K562 (cell line): ENCODE measurements at regions not wholly inside any gene's neighbourhood (a gene's known extent, or its start where the extent isn't known, plus 50 kb on each side); places are given as distances from the start of the nearest gene placed in this dataset.

Experiments
- ATAC-seq: fragments of 200-7000 bp; cut with Tn5 transposase; 3 replicates; pipeline ENCODE4 v1.9.1; 2020; ENCODE audit warnings: moderate library complexity
- BruUV-seq: library from RNA; stranded (reverse); fragments of 400-500 nt; replicated peaks from 2 replicates; lab custom pipeline; 2021; lab: Mats Ljungman, UMichigan
- CTCF ChIA-PET: fragments of 300-600 bp; formaldehyde crosslinking; extraction: SDS; loops from one replicate; lab custom pipeline; 2021; ENCODE audit warnings: low intra/inter-chr PET ratio; lab: Yijun Ruan, JAX
- POLR2A ChIA-PET: fragments of 300-600, 350-650 bp; sonication (Branson Sonifier 250); formaldehyde crosslinking; extraction: SDS; loops from one replicate; lab custom pipeline; 2021; ENCODE audit warnings: antibody characterized with exemption, inconsistent platforms; lab: Yijun Ruan, JAX
- DNase-seq, 4 experiments: peaks; one replicate each; pipeline versions ENCODE4 v3.0.0 to v3.0.0-alpha.2; 2011 to 2018; ENCODE audit warnings: low spot score in 3 of 4, mixed read lengths in 3 of 4; ENCODE audit errors: extremely low read depth in 1 of 4
- FAIRE-seq: peaks from 2 replicates; lab custom pipeline; 2011; peaks lifted over from hg19 to GRCh38; lab: Jason Lieb, UNC
- H2AFZ ChIP-seq: 2 replicates; pipeline ENCODE4 v1.6.0; 2011; ENCODE audit warnings: low read depth, low read length, control low read depth, inconsistent platforms
- H3K27ac ChIP-seq: fragments of 200-600 bp; 3 replicates; pipeline ENCODE4 v1.8.0; 2011; ENCODE audit warnings: low read depth, mild to moderate bottlenecking, control low read depth, inconsistent platforms, low read length, moderate library complexity, mixed read lengths; ENCODE audit errors: extremely low read depth
- H3K27me3 ChIP-seq, 2 experiments: fragments of 300-600 bp in 1 of 2; 2 replicates in 1 of 2; 3 replicates in 1 of 2; pipeline versions ENCODE4 v1.6.0 to v1.8.0; 2011; ENCODE audit warnings: inconsistent platforms in 2 of 2, low read length in 2 of 2, mild to moderate bottlenecking in 1 of 2, mixed read lengths in 1 of 2, moderate library complexity in 1 of 2; ENCODE audit not compliant: control insufficient read depth in 2 of 2, insufficient read depth in 2 of 2
- H3K36me3 ChIP-seq: fragments of 300-600 bp; 3 replicates; pipeline ENCODE4 v1.8.0; 2011; ENCODE audit warnings: mild to moderate bottlenecking, low read length, inconsistent platforms; ENCODE audit not compliant: control insufficient read depth, insufficient read depth
- H3K4me1 ChIP-seq, 2 experiments: fragments of 200-600 bp in 1 of 2; replicated peaks in 1 of 2; 2 replicates in 1 of 2; 3 replicates in 1 of 2; pipeline versions ENCODE4 v1.5.1 to v1.8.0; 2011; ENCODE audit warnings: inconsistent platforms in 2 of 2, low read length in 2 of 2, mild to moderate bottlenecking in 1 of 2, mixed read lengths in 1 of 2, moderate library complexity in 1 of 2; ENCODE audit not compliant: control insufficient read depth in 2 of 2, insufficient read depth in 2 of 2
- H3K4me2 ChIP-seq: 2 replicates; pipeline ENCODE4 v1.6.1; 2011; ENCODE audit warnings: low read length, control low read depth, inconsistent platforms, mixed read lengths; ENCODE audit not compliant: insufficient read depth
- H3K4me3 ChIP-seq: fragments of 200-600 bp; sonication (generic), shearing (Covaris generic); 2 replicates; pipeline ENCODE4 v1.5.1; 2016; ENCODE audit warnings: control low read depth, inconsistent platforms
- H3K79me2 ChIP-seq: fragments of 200-600 bp; 3 replicates; pipeline ENCODE4 v1.8.0; 2011; ENCODE audit warnings: low read length, inconsistent platforms; ENCODE audit not compliant: control insufficient read depth, insufficient read depth
- H3K9ac ChIP-seq, 2 experiments: 2 replicates each; pipeline versions ENCODE4 v1.6.0 to v1.6.1; 2011; ENCODE audit warnings: low read depth in 2 of 2, low read length in 2 of 2, control low read depth in 1 of 2, inconsistent platforms in 1 of 2, mild to moderate bottlenecking in 1 of 2, mixed read lengths in 1 of 2; ENCODE audit not compliant: insufficient read depth in 1 of 2
- H3K9me1 ChIP-seq: one replicate; pipeline ENCODE4 v1.6.0; 2011; ENCODE audit warnings: inconsistent platforms, mild to moderate bottlenecking, low read length, moderate library complexity; ENCODE audit not compliant: control insufficient read depth, insufficient read depth
- H3K9me3 ChIP-seq: replicated peaks from 2 replicates; pipeline ENCODE4 v1.5.1; 2011; ENCODE audit warnings: low read depth, low read length, inconsistent platforms; ENCODE audit not compliant: control insufficient read depth, insufficient read depth
- H4K20me1 ChIP-seq: replicated peaks from 2 replicates; pipeline ENCODE4 v1.6.1; 2011; ENCODE audit warnings: low read length, inconsistent platforms, mixed read lengths; ENCODE audit not compliant: control insufficient read depth, insufficient read depth
- CTCFL ChIP-seq: IDR thresholded peaks from 2 replicates; pipeline ENCODE4 v1.6.1; 2011; ENCODE audit warnings: borderline replicate concordance, low read depth, mild to moderate bottlenecking, moderate library complexity, low read length; ENCODE audit not compliant: insufficient read depth, poor library complexity, severe bottlenecking
- ESRRB ChIP-seq: fragments of 250-450 bp; sonication (Bioruptor Pico); IDR thresholded peaks from 2 replicates; pipeline ENCODE4 v1.5.0; 2020; ENCODE audit warnings: mild to moderate bottlenecking, moderate library complexity, borderline replicate concordance
- FOXM1 ChIP-seq, 2 experiments: fragments of 450-650 bp in 1 of 2; sonication (generic) in 1 of 2; formaldehyde crosslinking in 1 of 2; IDR thresholded peaks; 2 replicates each; pipeline versions ENCODE4 v1.6.1 to v1.9.0; 2017 to 2022; ENCODE audit warnings: low read depth in 2 of 2, mild to moderate bottlenecking in 2 of 2, missing genetic modification reagents in 1 of 2, moderate library complexity in 1 of 2
- TCF7L2 ChIP-seq: fragments of 150-350 bp; IDR thresholded peaks from 2 replicates; pipeline ENCODE4 v1.6.1; 2016; ENCODE audit warnings: low read depth, mild to moderate bottlenecking, low read length, moderate library complexity
- TSHZ1 ChIP-seq: fragments of 250-450 bp; sonication (Bioruptor Pico); IDR thresholded peaks from 2 replicates; pipeline ENCODE4 v1.4.0; 2020; ENCODE audit warnings: mild to moderate bottlenecking, moderate library complexity
- ZNF277 ChIP-seq: fragments of 250-450 bp; sonication (Bioruptor Pico); IDR thresholded peaks from 2 replicates; pipeline ENCODE4 v1.8.0; 2022; ENCODE audit warnings: inconsistent platforms, mild to moderate bottlenecking, moderate library complexity, borderline replicate concordance
- WGBS: fragments of 100-300 bp; shearing (Covaris generic); methylation state at CpG from one replicate; pipeline ENCODE4 v1.1.6; 2016; ENCODE audit warnings: low coverage, mixed read lengths; ENCODE audit not compliant: insufficient coverage; ENCODE audit errors: missing lambda C conversion rate; 5-methylcytosine and 5-hydroxymethylcytosine counted together
- in situ Hi-C: fragments of 300-500 bp; cut with MboI; formaldehyde crosslinking; loops from 4 replicates; pipeline ENCODE4 v1.15.0; 2018; ENCODE audit warnings: inconsistent platforms, mixed read lengths
- intact Hi-C: fragments of 100-400 bp; cut with micrococcal nuclease; formaldehyde crosslinking; loops from 2 replicates; pipeline ENCODE4 v1.14.2; 2022

GRCh38 chr10:52635651-52636050 lies 136.9 kb downstream of the MBL2 start:
- FAIRE-seq (no peak), ATAC-seq (no peak), DNase-seq (no peak)
- H3K9ac ChIP-seq = no peak overlapping the region
- H3K9me1 ChIP-seq = no peaks in the 10 kb centered on the region
- POLR2A ChIA-PET = no interaction called here
- BruUV-seq = no TSS peak
- no peak overlapping the region for H3K27ac ChIP-seq
- H3K27me3 ChIP-seq = no peaks in the 10 kb centered on the region
- WGBS = 4% methylated on average over 1 of the region's 1 CpG
- in situ Hi-C loops (no loop called here), intact Hi-C loops (no loop called here)
- H3K9me3 ChIP-seq = no peaks in the 10 kb centered on the region
- H4K20me1 ChIP-seq = no peaks in the 10 kb centered on the region
- H3K4me3 ChIP-seq = no peak overlapping the region
- H2AFZ ChIP-seq = no peak overlapping the region
- H3K79me2 ChIP-seq = no peaks in the 10 kb centered on the region
- no peaks in the 10 kb centered on the region for H3K4me1 ChIP-seq
- no peak overlapping the region for H3K4me2 ChIP-seq
- H3K36me3 ChIP-seq = no peaks in the 10 kb centered on the region
- CTCF ChIA-PET = no interaction called here
- TF ChIP-seq CTCFL (no peak), FOXM1 (IDR thresholded peaks at IDR 0.05; ENCODE audit: low read depth) (no peak), FOXM1 (CRISPR knock-in tag; IDR thresholded peaks at IDR 0.05; ENCODE audit: low read depth) (no peak), TCF7L2 (no peak), ESRRB (CRISPR knock-in tag) (no peak), ZNF277 (CRISPR knock-in tag) (no peak), TSHZ1 (CRISPR knock-in tag) (no peak)
